ENCODE measurements at regions not wholly inside any gene's neighbourhood (a gene's known extent, or its start where the extent isn't known, plus 50 kb on each side); places are given as distances from the start of the nearest gene placed in this dataset.

- TF ChIP-seq FOS (IDR thresholded peaks at IDR 0.05; ENCODE audit: low read depth, low read length) (no peak), USF2 (IDR thresholded peaks at IDR 0.05; ENCODE audit: low read depth, low read length) (no peak), SMC3 (IDR thresholded peaks at IDR 0.05; ENCODE audit: low read depth, low read length) (no peak), CTCF (conservative IDR thresholded peaks at IDR 0.05; ENCODE audit: low read depth, low read length) (no peak), CEBPB (IDR thresholded peaks at IDR 0.05; ENCODE audit: low read depth, low read length) (no peak), POLR2A (IDR thresholded peaks at IDR 0.05; ENCODE audit: low read depth, low read length) (no peak), RFX5 (IDR thresholded peaks at IDR 0.05; ENCODE audit: low read depth, low read length) (no peak)
Observed at GRCh38 chr7:51817694-51818225, 501.2 kb upstream of the COBL start.
